K562 (cell line): ENCODE measurements at regions not wholly inside any gene's neighbourhood (a gene's known extent, or its start where the extent isn't known, plus 50 kb on each side); places are given as distances from the start of the nearest gene placed in this dataset.
A peak's percentile ranks its signal among the peaks of the same experiment; 100 is the strongest.

Experiments
- ATAC-seq: fragments of 200-7000 bp; cut with Tn5 transposase; 3 replicates; pipeline ENCODE4 v1.9.1; 2020; ENCODE audit warnings: moderate library complexity
- BruUV-seq: library from RNA; stranded (reverse); fragments of 400-500 nt; replicated peaks from 2 replicates; lab custom pipeline; 2021; lab: Mats Ljungman, UMichigan
- CTCF ChIA-PET: fragments of 300-600 bp; formaldehyde crosslinking; extraction: SDS; loops from one replicate; lab custom pipeline; 2021; ENCODE audit warnings: low intra/inter-chr PET ratio; lab: Yijun Ruan, JAX
- POLR2A ChIA-PET: fragments of 300-600, 350-650 bp; sonication (Branson Sonifier 250); formaldehyde crosslinking; extraction: SDS; loops from one replicate; lab custom pipeline; 2021; ENCODE audit warnings: antibody characterized with exemption, inconsistent platforms; lab: Yijun Ruan, JAX
- DNase-seq, 4 experiments: peaks; one replicate each; pipeline versions ENCODE4 v3.0.0 to v3.0.0-alpha.2; 2011 to 2018; ENCODE audit warnings: low spot score in 3 of 4, mixed read lengths in 3 of 4; ENCODE audit errors: extremely low read depth in 1 of 4
- FAIRE-seq: peaks from 2 replicates; lab custom pipeline; 2011; peaks lifted over from hg19 to GRCh38; lab: Jason Lieb, UNC
- H2AFZ ChIP-seq: 2 replicates; pipeline ENCODE4 v1.6.0; 2011; ENCODE audit warnings: low read depth, low read length, control low read depth, inconsistent platforms
- H3K27ac ChIP-seq: fragments of 200-600 bp; 3 replicates; pipeline ENCODE4 v1.8.0; 2011; ENCODE audit warnings: low read depth, mild to moderate bottlenecking, control low read depth, inconsistent platforms, low read length, moderate library complexity, mixed read lengths; ENCODE audit errors: extremely low read depth
- H3K27me3 ChIP-seq, 2 experiments: fragments of 300-600 bp in 1 of 2; 2 replicates in 1 of 2; 3 replicates in 1 of 2; pipeline versions ENCODE4 v1.6.0 to v1.8.0; 2011; ENCODE audit warnings: inconsistent platforms in 2 of 2, low read length in 2 of 2, mild to moderate bottlenecking in 1 of 2, mixed read lengths in 1 of 2, moderate library complexity in 1 of 2; ENCODE audit not compliant: control insufficient read depth in 2 of 2, insufficient read depth in 2 of 2
- H3K36me3 ChIP-seq: fragments of 300-600 bp; 3 replicates; pipeline ENCODE4 v1.8.0; 2011; ENCODE audit warnings: mild to moderate bottlenecking, low read length, inconsistent platforms; ENCODE audit not compliant: control insufficient read depth, insufficient read depth
- H3K4me1 ChIP-seq, 2 experiments: fragments of 200-600 bp in 1 of 2; replicated peaks in 1 of 2; 2 replicates in 1 of 2; 3 replicates in 1 of 2; pipeline versions ENCODE4 v1.5.1 to v1.8.0; 2011; ENCODE audit warnings: inconsistent platforms in 2 of 2, low read length in 2 of 2, mild to moderate bottlenecking in 1 of 2, mixed read lengths in 1 of 2, moderate library complexity in 1 of 2; ENCODE audit not compliant: control insufficient read depth in 2 of 2, insufficient read depth in 2 of 2
- H3K4me2 ChIP-seq: 2 replicates; pipeline ENCODE4 v1.6.1; 2011; ENCODE audit warnings: low read length, control low read depth, inconsistent platforms, mixed read lengths; ENCODE audit not compliant: insufficient read depth
- H3K4me3 ChIP-seq: fragments of 200-600 bp; sonication (generic), shearing (Covaris generic); 2 replicates; pipeline ENCODE4 v1.5.1; 2016; ENCODE audit warnings: control low read depth, inconsistent platforms
- H3K79me2 ChIP-seq: fragments of 200-600 bp; 3 replicates; pipeline ENCODE4 v1.8.0; 2011; ENCODE audit warnings: low read length, inconsistent platforms; ENCODE audit not compliant: control insufficient read depth, insufficient read depth
- H3K9ac ChIP-seq, 2 experiments: 2 replicates each; pipeline versions ENCODE4 v1.6.0 to v1.6.1; 2011; ENCODE audit warnings: low read depth in 2 of 2, low read length in 2 of 2, control low read depth in 1 of 2, inconsistent platforms in 1 of 2, mild to moderate bottlenecking in 1 of 2, mixed read lengths in 1 of 2; ENCODE audit not compliant: insufficient read depth in 1 of 2
- H3K9me1 ChIP-seq: one replicate; pipeline ENCODE4 v1.6.0; 2011; ENCODE audit warnings: inconsistent platforms, mild to moderate bottlenecking, low read length, moderate library complexity; ENCODE audit not compliant: control insufficient read depth, insufficient read depth
- H3K9me3 ChIP-seq: replicated peaks from 2 replicates; pipeline ENCODE4 v1.5.1; 2011; ENCODE audit warnings: low read depth, low read length, inconsistent platforms; ENCODE audit not compliant: control insufficient read depth, insufficient read depth
- H4K20me1 ChIP-seq: replicated peaks from 2 replicates; pipeline ENCODE4 v1.6.1; 2011; ENCODE audit warnings: low read length, inconsistent platforms, mixed read lengths; ENCODE audit not compliant: control insufficient read depth, insufficient read depth
- FOXJ2 ChIP-seq: fragments of 200-800 bp; sonication (Bioruptor generic); IDR thresholded peaks from 2 replicates; pipeline ENCODE4 v1.6.1; 2016; ENCODE audit warnings: missing genetic modification characterization, missing compliant biosample characterization
- HINFP ChIP-seq: fragments of 450-650 bp; conservative IDR thresholded peaks from 2 replicates; pipeline ENCODE4 v1.6.1; 2016; ENCODE audit warnings: missing genetic modification characterization, low read depth, mild to moderate bottlenecking, control low read depth, missing compliant biosample characterization
- NEUROD1 ChIP-seq: fragments of 150-350 bp; IDR thresholded peaks from 2 replicates; pipeline ENCODE4 v1.6.1; 2014; ENCODE audit warnings: borderline replicate concordance, low read length, low read depth; ENCODE audit not compliant: partially characterized antibody
- NR2F6 ChIP-seq: fragments of 450-650 bp; formaldehyde crosslinking; IDR thresholded peaks from 2 replicates; pipeline ENCODE4 v1.4.0; 2020; ENCODE audit warnings: mild to moderate bottlenecking
- PBX2 ChIP-seq, 2 experiments: IDR thresholded peaks in 1 of 2; conservative IDR thresholded peaks in 1 of 2; 2 replicates each; pipeline ENCODE4 v1.6.1; 2016; ENCODE audit warnings: low read depth in 2 of 2, mild to moderate bottlenecking in 1 of 2, missing compliant biosample characterization in 1 of 2, missing genetic modification characterization in 1 of 2, moderate library complexity in 1 of 2
- PCBP2 ChIP-seq: fragments of 200-400 bp; formaldehyde crosslinking; IDR thresholded peaks from 2 replicates; pipeline ENCODE4 v1.6.1; 2018; ENCODE audit warnings: low read length, low read depth, mild to moderate bottlenecking, moderate library complexity; ENCODE audit not compliant: poor library complexity, severe bottlenecking
- RAD21 ChIP-seq, 2 experiments: fragments of 250-450 bp in 1 of 2; fragments of 450-650 bp in 1 of 2; sonication (Bioruptor Pico) in 1 of 2; formaldehyde crosslinking in 1 of 2; IDR thresholded peaks in 1 of 2; conservative IDR thresholded peaks in 1 of 2; 2 replicates each; pipeline versions ENCODE4 v1.4.0 to v1.8.0; 2020 to 2022; ENCODE audit warnings: mild to moderate bottlenecking in 2 of 2, moderate library complexity in 1 of 2
- RBM25 ChIP-seq: fragments of 200-400 bp; formaldehyde crosslinking; IDR thresholded peaks from 2 replicates; pipeline ENCODE4 v1.6.1; 2018; ENCODE audit warnings: low read length, low read depth, moderate library complexity; ENCODE audit not compliant: severe bottlenecking
- WGBS: fragments of 100-300 bp; shearing (Covaris generic); methylation state at CpG from one replicate; pipeline ENCODE4 v1.1.6; 2016; ENCODE audit warnings: low coverage, mixed read lengths; ENCODE audit not compliant: insufficient coverage; ENCODE audit errors: missing lambda C conversion rate; 5-methylcytosine and 5-hydroxymethylcytosine counted together
- in situ Hi-C: fragments of 300-500 bp; cut with MboI; formaldehyde crosslinking; loops from 4 replicates; pipeline ENCODE4 v1.15.0; 2018; ENCODE audit warnings: inconsistent platforms, mixed read lengths
- intact Hi-C: fragments of 100-400 bp; cut with micrococcal nuclease; formaldehyde crosslinking; loops from 2 replicates; pipeline ENCODE4 v1.14.2; 2022

GRCh38 chr1:199920635-199921034, 106.9 kb upstream of the NR5A2 start (continued):
- no peak for TF ChIP-seq HINFP (tag)
- TF ChIP-seq FOXJ2: no peak
- TF ChIP-seq PCBP2: no peak
- no peak for TF ChIP-seq NEUROD1
- peak; percentile 21 for TF ChIP-seq RBM25
- no peak for TF ChIP-seq RAD21 (CRISPR knock-in tag; conservative IDR thresholded peaks at IDR 0.05 in 1 of 2, IDR thresholded peaks at IDR 0.05 in 1 of 2)

GRCh38 chr1:199929556-199929955, 98.0 kb upstream of the NR5A2 start:
- POLR2A ChIA-PET: interaction anchor here (0.6 kb wide), 2 partner anchors 19 to 771 kb away, joined by 3 read pairs; no protein-coding TSS in a partner anchor
- no peak overlapping the region for H3K4me2 ChIP-seq
- in situ Hi-C loops (no loop called here), intact Hi-C loops (no loop called here)
- TF ChIP-seq NR2F6 (CRISPR knock-in tag) (no peak), PBX2 (CRISPR knock-in tag; IDR thresholded peaks at IDR 0.05; ENCODE audit: low read depth) (no peak), PBX2 (tag; conservative IDR thresholded peaks at IDR 0.05; ENCODE audit: low read depth) (peak; percentile 52)
- TF ChIP-seq, all 486 proteins: peak for 1
- no peak for ATAC-seq
- 0% methylated on average over 3 of the region's 3 CpGs for WGBS
- Histone ChIP-seq H2AFZ (no peak overlapping the region), H3K36me3 (no peaks in the 10 kb centered on the region), H3K79me2 (no peaks in the 10 kb centered on the region), H3K9me1 (no peaks in the 10 kb centered on the region), H3K4me3 (no peak overlapping the region), H3K27me3 (no peaks in the 10 kb centered on the region; a peak in 1 of 5 replicates), H3K9ac (no peak overlapping the region), H3K4me1 (no peaks in the 10 kb centered on the region), H4K20me1 (no peaks in the 10 kb centered on the region), H3K27ac (no peak overlapping the region), H3K9me3 (no peaks in the 10 kb centered on the region)
- no TSS peak for BruUV-seq
- no peak for FAIRE-seq
- CTCF ChIA-PET: no interaction called here
- no peak for DNase-seq
